DMS153 treated with DMSO at 0.1 percent for 48 hours (cell line): ENCODE measurements at regions not wholly inside any gene's neighbourhood (a gene's known extent, or its start where the extent isn't known, plus 50 kb on each side); places are given as distances from the start of the nearest gene placed in this dataset.
A peak's percentile ranks its signal among the peaks of the same experiment; 100 is the strongest.

ENCODE experiments used
- DNase-seq: peaks from one replicate; lab custom pipeline; 2025; ENCODE audit not compliant: unreplicated experiment; lab: John Stamatoyannopoulos, UW

GRCh38 chr6:50102676-50103075 lies 52.9 kb upstream of the DEFB112 start:
- DNase-seq: no peak

- no peak for DNase-seq
Observed at GRCh38 chr6:50110587-50110986, 60.9 kb upstream of the DEFB112 start.

- no peak for DNase-seq
Observed at GRCh38 chr6:50112981-50113857, 63.5 kb upstream of the DEFB112 start.

- no peak for DNase-seq
Observed at GRCh38 chr6:50116390-50116789, 66.7 kb upstream of the DEFB112 start.

- no peak for DNase-seq
Observed at GRCh38 chr6:50116797-50117542, 67.2 kb upstream of the DEFB112 start.

- no peak for DNase-seq
Observed at GRCh38 chr6:50120300-50120699, 70.6 kb upstream of the DEFB112 start.

- no peak for DNase-seq
Observed at GRCh38 chr6:50123688-50124087, 74.0 kb upstream of the DEFB112 start.

GRCh38 chr6:50124572-50124971 lies 74.8 kb upstream of the DEFB112 start:
- no peak for DNase-seq

GRCh38 chr6:50128420-50129005 lies 78.8 kb upstream of the DEFB112 start:
- peak; percentile 13 for DNase-seq

GRCh38 chr6:50135968-50136367 lies 86.2 kb upstream of the DEFB112 start:
- DNase-seq: no peak

- no peak for DNase-seq
Observed at GRCh38 chr6:50141100-50141499, 91.4 kb upstream of the DEFB112 start.

- DNase-seq: no peak
Observed at GRCh38 chr6:50143011-50143719, 93.4 kb upstream of the DEFB112 start.

GRCh38 chr6:50145125-50145524 lies 95.4 kb upstream of the DEFB112 start:
- no peak for DNase-seq

- DNase-seq: no peak
Observed at GRCh38 chr6:50147371-50147770, 97.6 kb upstream of the DEFB112 start.

- no peak for DNase-seq
Observed at GRCh38 chr6:50180646-50181045, 130.9 kb upstream of the DEFB112 start.

GRCh38 chr6:50185006-50185405 lies 135.3 kb upstream of the DEFB112 start:
- DNase-seq: no peak

- DNase-seq: no peak
Observed at GRCh38 chr6:50187351-50187921, 137.7 kb upstream of the DEFB112 start.

- DNase-seq: no peak
Observed at GRCh38 chr6:50198245-50198644, 148.5 kb upstream of the DEFB112 start.

- DNase-seq: no peak
Observed at GRCh38 chr6:50202766-50203165, 153.0 kb upstream of the DEFB112 start.

GRCh38 chr6:50211582-50211981 lies 161.9 kb upstream of the DEFB112 start:
- no peak for DNase-seq

- no peak for DNase-seq
Observed at GRCh38 chr6:50213146-50213545, 163.4 kb upstream of the DEFB112 start.
